K562 (cell line): ENCODE measurements at regions not wholly inside any gene's neighbourhood (a gene's known extent, or its start where the extent isn't known, plus 50 kb on each side); places are given as distances from the start of the nearest gene placed in this dataset.

Source experiments
- ATAC-seq: fragments of 200-7000 bp; cut with Tn5 transposase; 3 replicates; pipeline ENCODE4 v1.9.1; 2020; ENCODE audit warnings: moderate library complexity
- BruUV-seq: library from RNA; stranded (reverse); fragments of 400-500 nt; replicated peaks from 2 replicates; lab custom pipeline; 2021; lab: Mats Ljungman, UMichigan
- CTCF ChIA-PET: fragments of 300-600 bp; formaldehyde crosslinking; extraction: SDS; loops from one replicate; lab custom pipeline; 2021; ENCODE audit warnings: low intra/inter-chr PET ratio; lab: Yijun Ruan, JAX
- POLR2A ChIA-PET: fragments of 300-600, 350-650 bp; sonication (Branson Sonifier 250); formaldehyde crosslinking; extraction: SDS; loops from one replicate; lab custom pipeline; 2021; ENCODE audit warnings: antibody characterized with exemption, inconsistent platforms; lab: Yijun Ruan, JAX
- DNase-seq, 4 experiments: peaks; one replicate each; pipeline versions ENCODE4 v3.0.0 to v3.0.0-alpha.2; 2011 to 2018; ENCODE audit warnings: low spot score in 3 of 4, mixed read lengths in 3 of 4; ENCODE audit errors: extremely low read depth in 1 of 4
- FAIRE-seq: peaks from 2 replicates; lab custom pipeline; 2011; peaks lifted over from hg19 to GRCh38; lab: Jason Lieb, UNC
- H2AFZ ChIP-seq: 2 replicates; pipeline ENCODE4 v1.6.0; 2011; ENCODE audit warnings: low read depth, low read length, control low read depth, inconsistent platforms
- H3K27ac ChIP-seq: fragments of 200-600 bp; 3 replicates; pipeline ENCODE4 v1.8.0; 2011; ENCODE audit warnings: low read depth, mild to moderate bottlenecking, control low read depth, inconsistent platforms, low read length, moderate library complexity, mixed read lengths; ENCODE audit errors: extremely low read depth
- H3K27me3 ChIP-seq, 2 experiments: fragments of 300-600 bp in 1 of 2; 2 replicates in 1 of 2; 3 replicates in 1 of 2; pipeline versions ENCODE4 v1.6.0 to v1.8.0; 2011; ENCODE audit warnings: inconsistent platforms in 2 of 2, low read length in 2 of 2, mild to moderate bottlenecking in 1 of 2, mixed read lengths in 1 of 2, moderate library complexity in 1 of 2; ENCODE audit not compliant: control insufficient read depth in 2 of 2, insufficient read depth in 2 of 2
- H3K36me3 ChIP-seq: fragments of 300-600 bp; 3 replicates; pipeline ENCODE4 v1.8.0; 2011; ENCODE audit warnings: mild to moderate bottlenecking, low read length, inconsistent platforms; ENCODE audit not compliant: control insufficient read depth, insufficient read depth
- H3K4me1 ChIP-seq, 2 experiments: fragments of 200-600 bp in 1 of 2; replicated peaks in 1 of 2; 2 replicates in 1 of 2; 3 replicates in 1 of 2; pipeline versions ENCODE4 v1.5.1 to v1.8.0; 2011; ENCODE audit warnings: inconsistent platforms in 2 of 2, low read length in 2 of 2, mild to moderate bottlenecking in 1 of 2, mixed read lengths in 1 of 2, moderate library complexity in 1 of 2; ENCODE audit not compliant: control insufficient read depth in 2 of 2, insufficient read depth in 2 of 2
- H3K4me2 ChIP-seq: 2 replicates; pipeline ENCODE4 v1.6.1; 2011; ENCODE audit warnings: low read length, control low read depth, inconsistent platforms, mixed read lengths; ENCODE audit not compliant: insufficient read depth
- H3K4me3 ChIP-seq: fragments of 200-600 bp; sonication (generic), shearing (Covaris generic); 2 replicates; pipeline ENCODE4 v1.5.1; 2016; ENCODE audit warnings: control low read depth, inconsistent platforms
- H3K79me2 ChIP-seq: fragments of 200-600 bp; 3 replicates; pipeline ENCODE4 v1.8.0; 2011; ENCODE audit warnings: low read length, inconsistent platforms; ENCODE audit not compliant: control insufficient read depth, insufficient read depth
- H3K9ac ChIP-seq, 2 experiments: 2 replicates each; pipeline versions ENCODE4 v1.6.0 to v1.6.1; 2011; ENCODE audit warnings: low read depth in 2 of 2, low read length in 2 of 2, control low read depth in 1 of 2, inconsistent platforms in 1 of 2, mild to moderate bottlenecking in 1 of 2, mixed read lengths in 1 of 2; ENCODE audit not compliant: insufficient read depth in 1 of 2
- H3K9me1 ChIP-seq: one replicate; pipeline ENCODE4 v1.6.0; 2011; ENCODE audit warnings: inconsistent platforms, mild to moderate bottlenecking, low read length, moderate library complexity; ENCODE audit not compliant: control insufficient read depth, insufficient read depth
- H3K9me3 ChIP-seq: replicated peaks from 2 replicates; pipeline ENCODE4 v1.5.1; 2011; ENCODE audit warnings: low read depth, low read length, inconsistent platforms; ENCODE audit not compliant: control insufficient read depth, insufficient read depth
- H4K20me1 ChIP-seq: replicated peaks from 2 replicates; pipeline ENCODE4 v1.6.1; 2011; ENCODE audit warnings: low read length, inconsistent platforms, mixed read lengths; ENCODE audit not compliant: control insufficient read depth, insufficient read depth
- CBX1 ChIP-seq: sonication (generic); IDR thresholded peaks from 2 replicates; pipeline ENCODE4 v1.6.1; 2016; ENCODE audit warnings: antibody characterized with exemption, low read depth, mild to moderate bottlenecking
- CBX5 ChIP-seq: IDR thresholded peaks from 2 replicates; pipeline ENCODE4 v1.6.1; 2014; ENCODE audit warnings: low read depth, borderline replicate concordance
- U2AF2 ChIP-seq: fragments of 200-400 bp; formaldehyde crosslinking; optimal IDR thresholded peaks from 2 replicates; pipeline ENCODE3; 2017; ENCODE audit warnings: low read depth, mild to moderate bottlenecking, low read length
- ZNF224 ChIP-seq: sonication (generic); formaldehyde crosslinking; IDR thresholded peaks from 2 replicates; pipeline ENCODE4 v1.8.0; 2022; ENCODE audit warnings: mild to moderate bottlenecking, missing genetic modification reagents
- WGBS: fragments of 100-300 bp; shearing (Covaris generic); methylation state at CpG from one replicate; pipeline ENCODE4 v1.1.6; 2016; ENCODE audit warnings: low coverage, mixed read lengths; ENCODE audit not compliant: insufficient coverage; ENCODE audit errors: missing lambda C conversion rate; 5-methylcytosine and 5-hydroxymethylcytosine counted together
- in situ Hi-C: fragments of 300-500 bp; cut with MboI; formaldehyde crosslinking; loops from 4 replicates; pipeline ENCODE4 v1.15.0; 2018; ENCODE audit warnings: inconsistent platforms, mixed read lengths
- intact Hi-C: fragments of 100-400 bp; cut with micrococcal nuclease; formaldehyde crosslinking; loops from 2 replicates; pipeline ENCODE4 v1.14.2; 2022
- TF ChIP-seq, protein P1 (sequence below): fragments of 450-650 bp; formaldehyde crosslinking; IDR thresholded peaks from 2 replicates; pipeline ENCODE4 v1.4.0; 2020; ENCODE audit warnings: mild to moderate bottlenecking, moderate library complexity
- TF ChIP-seq, protein P2 (sequence below): fragments of 250-450 bp; sonication (Bioruptor Pico); IDR thresholded peaks from 2 replicates; pipeline ENCODE4 v1.4.0; 2020; ENCODE audit warnings: borderline replicate concordance
- TF ChIP-seq, protein P3 (sequence below): fragments of 450-650 bp; formaldehyde crosslinking; IDR thresholded peaks from 2 replicates; pipeline ENCODE4 v1.4.0; 2022; ENCODE audit warnings: missing genetic modification characterization
- TF ChIP-seq, protein P4 (sequence below): fragments of 450-650 bp; formaldehyde crosslinking; conservative IDR thresholded peaks from 2 replicates; pipeline ENCODE4 v1.4.0; 2022; ENCODE audit warnings: mild to moderate bottlenecking, missing genetic modification characterization
- TF ChIP-seq, protein P5 (sequence below): IDR thresholded peaks from 2 replicates; pipeline ENCODE4 v1.6.1; 2014; ENCODE audit warnings: antibody characterized with exemption

DNA sequence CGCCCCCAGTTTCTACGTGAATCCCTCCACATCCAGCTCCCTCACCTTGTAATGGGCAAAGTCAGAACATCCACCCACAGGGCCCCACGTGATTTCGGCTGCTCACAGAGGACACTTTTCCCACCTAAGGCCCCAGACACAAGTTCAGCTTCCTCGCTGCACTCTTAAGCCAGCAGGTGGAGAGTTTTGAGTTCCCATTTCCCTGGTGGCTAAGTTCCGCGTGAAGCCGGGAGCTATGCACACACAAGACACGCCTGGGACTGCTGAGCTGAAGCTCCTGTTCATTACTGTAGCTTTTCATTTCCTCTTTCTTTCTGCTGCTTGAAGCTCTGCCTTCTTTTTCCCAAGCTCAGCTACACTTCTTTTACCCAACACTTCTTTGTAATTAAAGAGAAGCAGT is 273.8 kb downstream of the NPIPA8 start:
- H3K9ac ChIP-seq = no peak overlapping the region
- H3K36me3 ChIP-seq = peaks cover 20% of the 10 kb centered on the region; the same call in 2 of the 3 replicates
- H2AFZ ChIP-seq = no peak overlapping the region
- H3K4me3 ChIP-seq = no peak overlapping the region
- peaks cover 22% of the 10 kb centered on the region for H3K79me2 ChIP-seq
- in situ Hi-C loops (no loop called here), intact Hi-C loops (no loop called here)
- WGBS = 26% methylated on average over 9 of the region's 9 CpGs
- no peak for ATAC-seq
- H4K20me1 ChIP-seq = 0 out of 2 replicates have a peak, but pooled peaks cover 7% of the 10 kb centered on the region
- H3K9me3 ChIP-seq = no peaks in the 10 kb centered on the region
- POLR2A ChIA-PET = interaction anchor here (1.0 kb wide), 1 partner anchor 13 kb away, joined by 3 read pairs; no protein-coding TSS in a partner anchor
- no peak overlapping the region for H3K27ac ChIP-seq
- H3K9me1 ChIP-seq = no peaks in the 10 kb centered on the region
- no peaks in the 10 kb centered on the region for H3K4me1 ChIP-seq
- H3K27me3 ChIP-seq = peaks cover 0 to 4% of the 10 kb centered on the region in 2 experiments; a peak in 2 of 5 replicates
- no peak overlapping the region for H3K4me2 ChIP-seq
- BruUV-seq = no TSS peak
- CTCF ChIA-PET = no interaction called here
- no peak for DNase-seq
- FAIRE-seq = no peak
- TF ChIP-seq, protein P1, sequence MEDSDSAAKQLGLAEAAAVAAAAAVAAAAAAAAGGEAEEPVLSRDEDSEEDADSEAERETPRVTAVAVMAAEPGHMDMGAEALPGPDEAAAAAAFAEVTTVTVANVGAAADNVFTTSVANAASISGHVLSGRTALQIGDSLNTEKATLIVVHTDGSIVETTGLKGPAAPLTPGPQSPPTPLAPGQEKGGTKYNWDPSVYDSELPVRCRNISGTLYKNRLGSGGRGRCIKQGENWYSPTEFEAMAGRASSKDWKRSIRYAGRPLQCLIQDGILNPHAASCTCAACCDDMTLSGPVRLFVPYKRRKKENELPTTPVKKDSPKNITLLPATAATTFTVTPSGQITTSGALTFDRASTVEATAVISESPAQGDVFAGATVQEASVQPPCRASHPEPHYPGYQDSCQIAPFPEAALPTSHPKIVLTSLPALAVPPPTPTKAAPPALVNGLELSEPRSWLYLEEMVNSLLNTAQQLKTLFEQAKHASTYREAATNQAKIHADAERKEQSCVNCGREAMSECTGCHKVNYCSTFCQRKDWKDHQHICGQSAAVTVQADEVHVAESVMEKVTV (CRISPR knock-in tag) = no peak
- TF ChIP-seq, protein P2, sequence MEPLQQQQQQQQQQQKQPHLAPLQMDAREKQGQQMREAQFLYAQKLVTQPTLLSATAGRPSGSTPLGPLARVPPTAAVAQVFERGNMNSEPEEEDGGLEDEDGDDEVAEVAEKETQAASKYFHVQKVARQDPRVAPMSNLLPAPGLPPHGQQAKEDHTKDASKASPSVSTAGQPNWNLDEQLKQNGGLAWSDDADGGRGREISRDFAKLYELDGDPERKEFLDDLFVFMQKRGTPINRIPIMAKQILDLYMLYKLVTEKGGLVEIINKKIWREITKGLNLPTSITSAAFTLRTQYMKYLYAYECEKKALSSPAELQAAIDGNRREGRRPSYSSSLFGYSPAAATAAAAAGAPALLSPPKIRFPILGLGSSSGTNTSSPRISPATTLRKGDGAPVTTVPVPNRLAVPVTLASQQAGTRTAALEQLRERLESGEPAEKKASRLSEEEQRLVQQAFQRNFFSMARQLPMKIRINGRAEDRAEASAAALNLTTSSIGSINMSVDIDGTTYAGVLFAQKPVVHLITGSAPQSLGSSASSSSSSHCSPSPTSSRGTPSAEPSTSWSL (CRISPR knock-in tag) = no peak
- TF ChIP-seq CBX1 (no peak), ZNF224 (CRISPR knock-in tag) (no peak), U2AF2 (no peak), CBX5 (no peak)
- TF ChIP-seq, protein P3, sequence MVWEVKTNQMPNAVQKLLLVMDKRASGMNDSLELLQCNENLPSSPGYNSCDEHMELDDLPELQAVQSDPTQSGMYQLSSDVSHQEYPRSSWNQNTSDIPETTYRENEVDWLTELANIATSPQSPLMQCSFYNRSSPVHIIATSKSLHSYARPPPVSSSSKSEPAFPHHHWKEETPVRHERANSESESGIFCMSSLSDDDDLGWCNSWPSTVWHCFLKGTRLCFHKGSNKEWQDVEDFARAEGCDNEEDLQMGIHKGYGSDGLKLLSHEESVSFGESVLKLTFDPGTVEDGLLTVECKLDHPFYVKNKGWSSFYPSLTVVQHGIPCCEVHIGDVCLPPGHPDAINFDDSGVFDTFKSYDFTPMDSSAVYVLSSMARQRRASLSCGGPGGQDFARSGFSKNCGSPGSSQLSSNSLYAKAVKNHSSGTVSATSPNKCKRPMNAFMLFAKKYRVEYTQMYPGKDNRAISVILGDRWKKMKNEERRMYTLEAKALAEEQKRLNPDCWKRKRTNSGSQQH = no peak
- TF ChIP-seq, protein P4, sequence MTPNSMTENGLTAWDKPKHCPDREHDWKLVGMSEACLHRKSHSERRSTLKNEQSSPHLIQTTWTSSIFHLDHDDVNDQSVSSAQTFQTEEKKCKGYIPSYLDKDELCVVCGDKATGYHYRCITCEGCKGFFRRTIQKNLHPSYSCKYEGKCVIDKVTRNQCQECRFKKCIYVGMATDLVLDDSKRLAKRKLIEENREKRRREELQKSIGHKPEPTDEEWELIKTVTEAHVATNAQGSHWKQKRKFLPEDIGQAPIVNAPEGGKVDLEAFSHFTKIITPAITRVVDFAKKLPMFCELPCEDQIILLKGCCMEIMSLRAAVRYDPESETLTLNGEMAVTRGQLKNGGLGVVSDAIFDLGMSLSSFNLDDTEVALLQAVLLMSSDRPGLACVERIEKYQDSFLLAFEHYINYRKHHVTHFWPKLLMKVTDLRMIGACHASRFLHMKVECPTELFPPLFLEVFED (CRISPR knock-in tag) = no peak
- TF ChIP-seq, protein P5, sequence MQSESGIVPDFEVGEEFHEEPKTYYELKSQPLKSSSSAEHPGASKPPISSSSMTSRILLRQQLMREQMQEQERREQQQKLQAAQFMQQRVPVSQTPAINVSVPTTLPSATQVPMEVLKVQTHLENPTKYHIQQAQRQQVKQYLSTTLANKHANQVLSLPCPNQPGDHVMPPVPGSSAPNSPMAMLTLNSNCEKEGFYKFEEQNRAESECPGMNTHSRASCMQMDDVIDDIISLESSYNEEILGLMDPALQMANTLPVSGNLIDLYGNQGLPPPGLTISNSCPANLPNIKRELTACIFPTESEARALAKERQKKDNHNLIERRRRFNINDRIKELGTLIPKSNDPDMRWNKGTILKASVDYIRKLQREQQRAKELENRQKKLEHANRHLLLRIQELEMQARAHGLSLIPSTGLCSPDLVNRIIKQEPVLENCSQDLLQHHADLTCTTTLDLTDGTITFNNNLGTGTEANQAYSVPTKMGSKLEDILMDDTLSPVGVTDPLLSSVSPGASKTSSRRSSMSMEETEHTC = no peak
